GM18870 (cell line): ENCODE measurements at regions not wholly inside any gene's neighbourhood (a gene's known extent, or its start where the extent isn't known, plus 50 kb on each side); places are given as distances from the start of the nearest gene placed in this dataset.

ENCODE experiments used
- ATAC-seq: cut with Tn5 transposase; IDR thresholded peaks from one replicate; pipeline ENCODE4 v1.9.1; 2021; ENCODE audit warnings: moderate library complexity; ENCODE audit not compliant: unreplicated experiment

- ATAC-seq, result no peak
These were observed 1191.4 kb downstream of the UQCRFS1 start for GRCh38 chr19:28021259-28022185.

- ATAC-seq, result no peak
These were observed 1192.2 kb downstream of the UQCRFS1 start for GRCh38 chr19:28020619-28021258.

DNA sequence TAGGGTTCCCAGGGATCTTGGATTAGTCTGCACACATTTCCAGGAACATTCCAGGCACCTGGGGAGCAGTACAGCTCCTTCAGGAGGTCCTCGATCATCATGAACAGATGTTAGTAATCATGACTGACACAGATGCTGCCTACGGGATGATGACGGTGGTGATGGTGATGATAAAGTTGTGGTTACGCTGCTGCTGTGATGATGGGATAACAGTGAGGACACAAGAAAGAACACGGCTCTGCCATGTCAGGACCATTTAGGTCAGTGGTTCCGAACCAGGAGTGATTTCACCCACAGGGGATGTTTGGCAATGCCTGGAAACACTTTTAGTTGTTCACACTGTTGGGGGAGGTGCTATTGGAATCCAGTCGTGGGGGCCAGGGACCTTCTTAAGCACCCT lies 1193.0 kb downstream of the UQCRFS1 start:
- ATAC-seq, result no peak

- ATAC-seq, result no peak
These were observed 1193.6 kb downstream of the UQCRFS1 start for GRCh38 chr19:28019371-28019770.

DNA sequence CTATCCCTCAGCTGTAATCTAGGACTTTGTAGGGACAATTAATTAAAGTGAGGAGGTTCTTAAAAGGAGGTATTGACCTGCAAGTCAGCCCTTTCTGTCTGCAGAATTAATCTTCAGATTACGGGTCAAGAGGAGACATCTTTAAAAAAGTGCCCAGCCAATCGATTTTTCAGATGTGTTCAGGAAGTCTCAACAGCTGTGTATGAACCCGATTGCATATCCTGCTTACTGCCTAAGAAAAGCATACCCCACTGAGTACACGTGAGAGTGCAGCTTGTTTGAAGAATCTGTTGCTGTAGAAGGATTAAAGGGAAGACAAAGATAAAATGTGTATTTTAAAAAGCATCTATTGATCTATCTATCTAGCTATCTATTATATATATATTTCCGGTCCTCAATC lies 1194.5 kb downstream of the UQCRFS1 start:
- ATAC-seq, result no peak

DNA sequence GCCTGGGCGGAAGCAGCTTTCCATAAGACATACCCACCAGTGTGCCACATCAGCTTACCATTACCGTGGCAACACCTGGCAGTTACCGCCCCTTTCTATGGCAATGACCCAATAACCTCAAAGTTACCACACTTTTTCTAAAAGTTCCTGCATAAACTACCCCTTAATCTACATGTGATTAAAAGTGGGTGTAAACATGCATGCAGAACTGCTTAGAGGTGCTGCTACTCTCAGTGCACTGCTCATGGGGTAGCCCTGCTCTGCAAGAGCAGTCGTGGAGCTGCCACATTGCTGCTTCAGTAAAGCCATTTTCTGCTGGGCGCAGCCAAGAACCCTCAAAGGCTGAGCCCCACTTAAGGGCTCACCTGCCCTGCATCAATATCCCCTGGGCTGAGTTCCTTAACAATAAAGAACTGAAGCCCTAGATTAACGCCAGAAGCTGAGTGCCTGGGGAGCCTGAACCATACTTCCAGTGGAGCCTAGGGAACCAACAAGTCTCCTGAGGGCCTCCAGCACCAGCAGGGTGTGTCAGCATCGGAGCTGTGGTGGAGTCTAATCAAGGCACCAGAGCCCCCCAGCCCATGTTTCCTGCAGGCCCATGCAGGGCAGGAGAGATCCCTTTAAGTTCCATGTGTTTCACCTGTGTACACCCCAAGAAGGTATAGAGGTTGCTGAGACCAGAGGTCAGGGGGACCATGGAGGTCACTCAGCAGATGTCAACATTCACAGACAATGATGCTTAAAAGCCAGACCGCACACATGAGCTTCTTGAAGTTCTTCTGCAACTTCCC lies 1198.1 kb downstream of the UQCRFS1 start:
- no peak for ATAC-seq

DNA sequence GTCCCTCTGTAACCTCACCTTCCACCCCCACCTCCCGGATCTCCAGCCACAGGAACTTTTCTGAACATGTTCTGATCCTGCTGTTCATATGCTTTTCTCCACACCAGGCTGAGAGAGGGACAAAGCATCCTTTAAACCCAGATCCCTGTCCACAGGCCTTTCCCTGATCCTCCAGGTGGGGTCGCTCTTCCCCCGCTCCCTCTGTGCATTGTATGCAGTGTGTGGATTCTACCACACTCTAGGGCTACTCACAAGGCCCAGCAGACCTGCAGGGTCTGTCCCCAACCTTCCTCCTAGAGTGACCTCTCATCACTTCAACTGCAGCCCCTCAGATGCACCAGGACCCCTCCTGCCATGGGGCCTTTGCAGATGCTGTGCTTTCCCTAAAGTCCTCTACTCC lies 1200.6 kb downstream of the UQCRFS1 start:
- no peak for ATAC-seq

DNA sequence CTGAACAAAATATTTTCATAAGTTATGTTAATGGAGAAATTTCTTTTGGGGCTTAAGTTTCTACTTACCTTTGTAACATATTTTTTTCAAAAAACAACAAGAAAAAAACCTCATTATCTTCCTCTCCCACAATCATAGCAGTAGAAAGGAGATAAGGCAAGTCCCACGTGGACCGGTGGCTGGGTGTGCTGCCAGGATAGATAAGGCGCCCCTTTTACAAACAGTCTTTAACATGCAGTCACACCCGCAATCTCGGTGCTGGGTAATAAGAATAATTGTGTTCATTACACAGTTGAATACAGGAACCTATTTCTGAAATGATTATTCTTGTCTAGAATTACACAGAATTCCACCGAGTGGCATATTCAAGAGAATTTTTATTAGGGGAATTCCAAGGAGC lies 1202.3 kb downstream of the UQCRFS1 start:
- no peak for ATAC-seq

GRCh38 chr19:28009696-28010095 lies 1203.3 kb downstream of the UQCRFS1 start:
- ATAC-seq, result no peak

- ATAC-seq, result no peak
These were observed 1204.3 kb downstream of the UQCRFS1 start for GRCh38 chr19:28008695-28009094.

DNA sequence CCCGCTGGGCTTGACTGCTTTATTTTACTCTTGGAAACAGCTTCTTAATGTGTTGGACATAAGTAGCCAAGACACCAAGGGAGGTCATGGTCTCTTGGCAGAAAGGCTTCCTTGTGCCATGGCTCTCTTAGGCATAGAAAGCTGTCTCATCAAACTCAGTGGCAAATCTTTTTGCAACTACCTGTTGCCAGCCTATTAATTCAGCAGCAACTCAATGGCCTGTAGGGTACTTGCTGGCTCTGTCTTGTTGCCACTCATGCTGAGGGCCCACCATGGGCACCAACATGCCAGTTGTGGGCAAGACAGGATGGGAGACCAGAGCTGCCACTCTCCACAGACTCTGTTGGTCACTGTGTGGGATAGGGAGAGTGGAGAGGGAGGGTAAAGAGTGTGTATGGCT lies 1209.4 kb downstream of the UQCRFS1 start:
- no peak for ATAC-seq

DNA sequence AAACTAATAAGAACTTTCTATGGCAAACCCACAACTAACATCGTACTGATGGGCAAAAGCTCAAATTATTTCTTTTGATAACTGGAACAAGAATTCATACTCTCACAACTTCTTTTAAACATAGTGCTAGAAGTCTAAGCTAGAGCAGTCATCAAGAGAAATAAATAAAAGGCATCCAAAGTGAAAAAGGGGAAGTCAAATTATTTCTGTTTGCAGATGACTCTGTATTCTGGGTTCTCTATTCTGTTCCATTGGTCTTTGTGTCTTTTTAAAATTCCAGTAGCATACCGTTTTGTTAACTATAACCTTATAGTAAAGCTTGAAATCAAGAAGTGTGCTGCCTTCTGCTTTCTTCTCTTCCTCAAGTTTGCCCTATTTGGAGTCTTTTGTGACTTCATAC lies 1215.9 kb downstream of the UQCRFS1 start:
- no peak for ATAC-seq

- ATAC-seq, result no peak
These were observed 1219.1 kb downstream of the UQCRFS1 start for GRCh38 chr19:27993619-27994570.

GRCh38 chr19:27986299-27986698 lies 1226.7 kb downstream of the UQCRFS1 start:
- ATAC-seq, result no peak

DNA sequence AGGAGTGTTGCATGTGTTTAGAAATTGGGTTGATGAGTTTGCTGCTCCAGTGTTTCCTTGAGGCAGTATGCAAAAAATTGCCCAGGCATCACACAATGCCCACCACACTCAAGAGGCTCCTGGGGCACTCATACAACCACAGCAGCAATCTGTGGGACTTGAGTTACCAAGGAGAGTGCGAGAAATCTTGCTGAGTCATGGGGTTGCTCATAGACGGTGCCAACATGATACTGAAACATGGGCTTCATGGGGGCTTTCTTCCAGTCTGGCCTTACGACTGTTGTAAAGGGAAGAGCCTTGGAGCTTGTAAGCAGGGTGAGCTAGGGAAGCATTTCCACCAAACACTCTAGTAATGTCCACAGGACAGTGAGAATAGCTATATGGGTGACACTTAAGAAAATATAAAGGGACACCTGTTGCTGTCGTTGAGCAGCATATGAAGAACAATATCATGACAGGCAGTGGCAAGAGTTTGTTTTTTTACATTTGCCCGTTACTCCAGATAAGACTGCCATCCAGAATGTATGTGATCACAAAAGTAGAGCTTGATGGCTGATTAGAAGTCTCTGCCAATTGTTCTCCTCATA lies 1237.4 kb downstream of the UQCRFS1 start:
- ATAC-seq, result no peak

- no peak for ATAC-seq
These were observed 1238.9 kb downstream of the UQCRFS1 start for GRCh38 chr19:27974082-27974513.

GRCh38 chr19:27972291-27973040 lies 1240.5 kb downstream of the UQCRFS1 start:
- no peak for ATAC-seq

GRCh38 chr19:27971869-27972268 lies 1241.1 kb downstream of the UQCRFS1 start:
- no peak for ATAC-seq

GRCh38 chr19:27971071-27971470 lies 1241.9 kb downstream of the UQCRFS1 start:
- no peak for ATAC-seq
